Nephron progenitor cell (in vitro differentiated cells): ENCODE measurements at regions not wholly inside any gene's neighbourhood (a gene's known extent, or its start where the extent isn't known, plus 50 kb on each side); places are given as distances from the start of the nearest gene placed in this dataset.
"Not testable (repeated sequence)": the region's sequence is repeated elsewhere in the genome, so short reads cannot be mapped to it uniquely, and the experiment has no call there.

ENCODE experiments used
- DNase-seq: peaks from one replicate; pipeline ENCODE4 v3.0.0; 2021
- H3K27ac Mint-ChIP-seq: 2 replicates; pipeline ENCODE4 v1.8.0; 2021; ENCODE audit warnings: mild to moderate bottlenecking, moderate library complexity, mixed read lengths
- H3K27me3 Mint-ChIP-seq: 2 replicates; pipeline ENCODE4 v1.8.0; 2021; ENCODE audit warnings: mild to moderate bottlenecking, low read depth, mixed read lengths; ENCODE audit not compliant: poor library complexity
- H3K36me3 Mint-ChIP-seq: 2 replicates; pipeline ENCODE4 v1.8.0; 2021; ENCODE audit warnings: low read depth, mixed read lengths
- H3K4me1 Mint-ChIP-seq: 2 replicates; pipeline ENCODE4 v1.8.0; 2021; ENCODE audit warnings: mixed read lengths
- H3K4me3 Mint-ChIP-seq: 2 replicates; pipeline ENCODE4 v1.8.0; 2021; ENCODE audit warnings: mild to moderate bottlenecking, moderate library complexity, mixed read lengths
- H3K9me3 Mint-ChIP-seq: 2 replicates; pipeline ENCODE4 v1.8.0; 2021; ENCODE audit warnings: mild to moderate bottlenecking, moderate library complexity, mixed read lengths
- TF ChIP-seq, protein P1 (sequence below): fragments of 200-600 bp; sonication (generic); IDR thresholded peaks from 2 replicates; pipeline ENCODE4 v1.5.0; 2021; ENCODE audit warnings: antibody characterized with exemption

DNA sequence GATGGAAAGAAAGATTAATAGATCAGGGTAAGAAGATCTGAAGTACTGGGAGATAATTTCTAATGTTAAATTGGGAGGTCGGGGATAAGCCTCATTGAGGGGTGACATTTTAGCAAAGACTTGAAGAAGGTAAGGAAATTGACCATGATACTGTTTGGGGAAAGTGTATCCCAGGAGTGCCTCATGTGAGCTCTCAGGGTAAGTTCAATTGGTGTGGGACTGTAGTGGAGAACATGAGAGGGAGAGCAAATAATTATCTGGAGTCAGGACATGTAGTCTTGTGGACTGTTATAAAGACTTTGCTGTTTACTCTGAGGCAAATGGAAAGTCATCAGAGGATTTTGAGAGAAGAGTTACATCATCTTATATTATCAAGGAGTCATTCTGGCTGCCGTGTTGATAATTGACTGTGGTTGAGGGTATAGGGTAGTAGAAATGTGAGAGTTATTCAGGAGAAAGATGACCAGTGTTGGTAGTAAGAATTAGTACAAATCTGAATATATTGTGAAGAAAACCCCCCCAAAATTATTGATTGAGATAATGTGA lies 624.4 kb downstream of the ADCYAP1 start:
- no peaks in the 10 kb centered on the region for H3K4me1 Mint-ChIP-seq
- TF ChIP-seq, protein P1, sequence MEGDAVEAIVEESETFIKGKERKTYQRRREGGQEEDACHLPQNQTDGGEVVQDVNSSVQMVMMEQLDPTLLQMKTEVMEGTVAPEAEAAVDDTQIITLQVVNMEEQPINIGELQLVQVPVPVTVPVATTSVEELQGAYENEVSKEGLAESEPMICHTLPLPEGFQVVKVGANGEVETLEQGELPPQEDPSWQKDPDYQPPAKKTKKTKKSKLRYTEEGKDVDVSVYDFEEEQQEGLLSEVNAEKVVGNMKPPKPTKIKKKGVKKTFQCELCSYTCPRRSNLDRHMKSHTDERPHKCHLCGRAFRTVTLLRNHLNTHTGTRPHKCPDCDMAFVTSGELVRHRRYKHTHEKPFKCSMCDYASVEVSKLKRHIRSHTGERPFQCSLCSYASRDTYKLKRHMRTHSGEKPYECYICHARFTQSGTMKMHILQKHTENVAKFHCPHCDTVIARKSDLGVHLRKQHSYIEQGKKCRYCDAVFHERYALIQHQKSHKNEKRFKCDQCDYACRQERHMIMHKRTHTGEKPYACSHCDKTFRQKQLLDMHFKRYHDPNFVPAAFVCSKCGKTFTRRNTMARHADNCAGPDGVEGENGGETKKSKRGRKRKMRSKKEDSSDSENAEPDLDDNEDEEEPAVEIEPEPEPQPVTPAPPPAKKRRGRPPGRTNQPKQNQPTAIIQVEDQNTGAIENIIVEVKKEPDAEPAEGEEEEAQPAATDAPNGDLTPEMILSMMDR: no peak
- H3K36me3 Mint-ChIP-seq: no peaks in the 10 kb centered on the region
- H3K27me3 Mint-ChIP-seq: no peaks in the 10 kb centered on the region
- H3K9me3 Mint-ChIP-seq: no peaks in the 10 kb centered on the region
- H3K4me3 Mint-ChIP-seq: no peak overlapping the region
- no peak overlapping the region for H3K27ac Mint-ChIP-seq
- no peak for DNase-seq

DNA sequence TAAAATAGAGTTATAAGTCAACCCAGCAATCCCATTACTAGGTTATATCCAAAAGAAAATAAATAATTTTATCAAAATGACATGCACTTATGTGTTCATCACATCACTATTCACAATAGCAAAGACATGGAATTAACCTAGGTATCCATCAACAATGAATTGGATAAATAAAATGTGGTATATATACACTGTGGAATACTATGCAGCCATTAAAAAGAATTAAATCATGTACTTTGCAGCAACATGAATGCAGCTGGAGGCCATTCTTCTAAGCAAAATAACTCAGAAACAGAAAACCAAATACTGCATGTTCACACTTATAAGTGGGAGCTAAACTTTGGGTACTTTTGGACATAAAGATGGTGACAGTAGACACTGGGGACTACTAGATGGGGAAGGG lies 626.0 kb downstream of the ADCYAP1 start:
- no peaks in the 10 kb centered on the region for H3K4me1 Mint-ChIP-seq
- no peak for DNase-seq
- no peak overlapping the region for H3K27ac Mint-ChIP-seq
- H3K36me3 Mint-ChIP-seq: no peaks in the 10 kb centered on the region
- H3K27me3 Mint-ChIP-seq: no peaks in the 10 kb centered on the region
- no peak overlapping the region for H3K4me3 Mint-ChIP-seq
- TF ChIP-seq, protein P1: no peak
- no peaks in the 10 kb centered on the region for H3K9me3 Mint-ChIP-seq

DNA sequence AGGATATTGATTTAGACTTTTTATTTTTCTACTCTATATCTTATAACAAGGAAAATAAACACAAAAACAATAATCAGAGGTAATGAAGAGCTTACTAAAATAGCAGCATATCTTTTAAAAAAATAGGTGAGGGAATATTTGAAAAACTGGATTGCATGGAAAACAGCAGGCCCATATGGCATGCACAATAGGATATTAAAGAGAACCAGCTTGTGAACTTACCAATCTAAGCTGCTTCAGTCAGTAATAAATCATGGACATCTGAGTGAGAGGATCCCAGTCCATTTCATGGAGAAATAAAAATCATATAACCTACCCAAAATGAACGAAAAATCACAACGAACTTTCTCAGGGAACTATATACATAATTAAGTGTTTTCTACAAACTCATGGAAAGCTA lies 634.6 kb downstream of the ADCYAP1 start:
- no peak for DNase-seq
- no peaks in the 10 kb centered on the region for H3K4me1 Mint-ChIP-seq

DNA sequence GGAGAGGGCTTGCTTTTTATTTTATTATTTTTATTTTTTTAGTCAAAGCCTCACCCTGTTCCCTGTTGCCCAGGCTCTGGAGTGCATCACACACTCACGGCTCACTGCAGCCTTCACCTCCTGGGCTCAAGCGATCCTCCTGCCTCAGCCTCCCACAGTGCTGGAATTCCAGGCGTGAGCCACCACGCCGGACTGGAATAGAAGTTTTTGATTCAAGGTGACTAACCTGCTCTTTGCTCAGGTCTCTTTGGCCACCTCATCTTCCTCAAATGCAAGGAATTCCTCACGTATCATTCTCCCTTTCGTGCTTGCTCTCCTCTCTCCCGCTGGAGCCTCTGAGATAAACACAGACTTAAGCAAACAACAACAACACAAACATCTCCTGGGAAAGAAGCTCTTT lies 636.8 kb downstream of the ADCYAP1 start:
- TF ChIP-seq, protein P1: no peak
- Mint-ChIP-seq H3K9me3 (no peaks in the 10 kb centered on the region), H3K4me1 (no peaks in the 10 kb centered on the region), H3K36me3 (no peaks in the 10 kb centered on the region), H3K27ac (no peak overlapping the region), H3K27me3 (peaks cover 4% of the 10 kb centered on the region), H3K4me3 (no peak overlapping the region)
- DNase-seq: no peak

More for the DNA sequence above, 634.6 kb downstream of the ADCYAP1 start:
- no peak overlapping the region for H3K27ac Mint-ChIP-seq
- no peaks in the 10 kb centered on the region for H3K9me3 Mint-ChIP-seq
- peaks cover 4% of the 10 kb centered on the region for H3K27me3 Mint-ChIP-seq
- H3K36me3 Mint-ChIP-seq: no peaks in the 10 kb centered on the region
- no peak overlapping the region for H3K4me3 Mint-ChIP-seq
- TF ChIP-seq, protein P1: no peak

DNA sequence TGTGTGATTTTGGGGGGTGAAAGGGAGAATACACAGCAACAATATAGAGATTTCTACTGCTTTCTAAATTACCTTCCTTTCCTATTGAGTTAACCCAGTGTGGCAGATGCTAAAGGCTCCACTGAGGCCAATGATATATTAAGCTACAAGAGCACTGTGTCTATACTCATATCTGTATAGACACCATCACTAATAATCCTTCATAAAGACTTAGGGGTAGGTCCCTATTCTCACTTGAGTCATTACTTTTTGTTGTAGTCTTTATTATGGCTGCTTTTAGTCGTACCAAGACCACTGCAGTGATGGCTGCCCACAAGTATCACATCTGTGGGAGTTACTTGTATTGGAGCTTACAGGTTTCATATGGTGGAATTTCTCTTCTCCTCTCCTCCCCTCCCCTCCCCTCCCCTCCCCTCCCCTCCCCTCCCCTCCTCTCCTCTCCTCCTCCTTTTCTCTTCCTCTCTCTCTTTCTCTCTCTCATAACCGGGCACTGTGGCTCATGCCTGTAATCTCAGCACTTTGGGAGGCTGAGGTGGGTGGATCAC lies 637.6 kb downstream of the ADCYAP1 start:
- no peak for DNase-seq
- TF ChIP-seq, protein P1: no peak
- no peak overlapping the region for H3K27ac Mint-ChIP-seq
- no peak overlapping the region for H3K4me3 Mint-ChIP-seq
- H3K4me1 Mint-ChIP-seq: no peaks in the 10 kb centered on the region
- no peaks in the 10 kb centered on the region for H3K36me3 Mint-ChIP-seq
- H3K9me3 Mint-ChIP-seq: no peaks in the 10 kb centered on the region
- no peaks in the 10 kb centered on the region for H3K27me3 Mint-ChIP-seq

DNA sequence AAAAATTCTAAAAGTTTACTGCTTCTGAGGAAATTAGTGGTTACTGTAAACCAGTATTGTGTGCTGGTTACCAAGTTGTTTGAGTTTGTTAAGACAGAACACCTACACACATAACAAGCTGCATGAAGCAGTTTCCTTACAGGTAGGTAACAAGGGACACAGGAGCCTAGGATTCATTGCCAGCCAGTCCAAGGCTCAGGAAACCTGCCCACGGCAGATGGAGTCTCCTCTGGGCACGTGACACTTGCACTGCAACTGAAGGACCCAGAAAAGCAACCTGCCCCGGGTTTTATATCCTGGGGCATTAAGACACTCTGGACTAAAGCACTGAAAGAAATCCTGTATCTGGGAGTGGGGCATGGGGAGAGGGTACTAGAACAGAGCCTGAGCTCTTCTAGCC lies 639.3 kb downstream of the ADCYAP1 start:
- TF ChIP-seq, protein P1: no peak
- no peaks in the 10 kb centered on the region for H3K27me3 Mint-ChIP-seq
- no peaks in the 10 kb centered on the region for H3K4me1 Mint-ChIP-seq
- H3K4me3 Mint-ChIP-seq: no peak overlapping the region
- H3K27ac Mint-ChIP-seq: no peak overlapping the region
- no peaks in the 10 kb centered on the region for H3K36me3 Mint-ChIP-seq
- no peaks in the 10 kb centered on the region for H3K9me3 Mint-ChIP-seq
- DNase-seq: no peak

DNA sequence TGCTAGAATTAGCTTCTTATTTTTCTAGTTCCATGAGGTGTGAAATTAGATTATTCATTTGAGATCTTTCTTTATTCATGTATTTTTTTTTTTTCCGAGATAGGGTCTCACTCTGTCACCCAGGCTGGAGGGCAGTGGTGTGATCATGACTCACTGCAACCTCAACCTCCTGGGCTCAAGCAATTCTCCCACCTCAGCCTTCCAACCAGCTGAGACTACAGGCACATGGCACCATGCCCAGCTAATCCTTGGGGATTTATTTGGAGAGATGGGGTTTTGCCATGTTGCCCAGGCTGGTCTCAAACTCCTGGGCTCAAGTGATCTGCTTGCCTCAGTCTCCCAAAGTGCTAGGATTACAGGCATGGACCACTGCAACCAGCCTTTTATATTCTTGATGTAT lies 653.0 kb downstream of the ADCYAP1 start:
- H3K27me3 Mint-ChIP-seq, DNase-seq, H3K4me3 Mint-ChIP-seq, H3K27ac Mint-ChIP-seq, H3K4me1 Mint-ChIP-seq, H3K36me3 Mint-ChIP-seq: not testable (repeated sequence)
- H3K9me3 Mint-ChIP-seq: peaks cover 18% of the 10 kb centered on the region
